Neural progenitor cell (in vitro differentiated cells): ENCODE measurements at regions not wholly inside any gene's neighbourhood (a gene's known extent, or its start where the extent isn't known, plus 50 kb on each side); places are given as distances from the start of the nearest gene placed in this dataset.

ENCODE experiments used
- DNase-seq: peaks from one replicate; pipeline ENCODE4 v3.0.0-alpha.2; 2016; ENCODE audit warnings: low spot score
- H2AFZ ChIP-seq: fragments of 200-600 bp; sonication (generic); replicated peaks from 2 replicates; pipeline ENCODE4 v1.6.1; 2016; ENCODE audit warnings: antibody characterized with exemption
- H3F3A ChIP-seq: fragments of 200-600 bp; sonication (generic); 2 replicates; pipeline ENCODE4 v1.6.1; 2016; ENCODE audit warnings: antibody characterized with exemption, low read depth
- H3K27ac ChIP-seq: fragments of 200-600 bp; sonication (generic); 2 replicates; pipeline ENCODE4 v1.5.1; 2016; ENCODE audit warnings: mild to moderate bottlenecking
- H3K27me3 ChIP-seq: fragments of 200-600 bp; sonication (generic); 2 replicates; pipeline ENCODE4 v1.6.1; 2016; ENCODE audit warnings: mild to moderate bottlenecking, moderate library complexity
- H3K36me3 ChIP-seq: fragments of 200-600 bp; sonication (generic); 2 replicates; pipeline ENCODE4 v1.5.1; 2016
- H3K4me1 ChIP-seq: fragments of 200-600 bp; sonication (generic); 2 replicates; pipeline ENCODE4 v1.6.1; 2016; ENCODE audit warnings: mixed run types
- H3K4me2 ChIP-seq: fragments of 200-600 bp; sonication (generic); 2 replicates; pipeline ENCODE4 v1.6.1; 2016
- H3K4me3 ChIP-seq: fragments of 200-600 bp; sonication (generic); 2 replicates; pipeline ENCODE4 v1.5.1; 2016
- H3K79me2 ChIP-seq: fragments of 200-600 bp; sonication (generic); 2 replicates; pipeline ENCODE4 v1.6.1; 2016; ENCODE audit warnings: low read depth
- H3K9ac ChIP-seq: fragments of 200-600 bp; sonication (generic); 2 replicates; pipeline ENCODE4 v1.6.1; 2016
- H3K9me3 ChIP-seq: fragments of 200-600 bp; sonication (generic); 2 replicates; pipeline ENCODE4 v1.5.1; 2016; ENCODE audit warnings: low read depth
- H4K20me1 ChIP-seq: fragments of 200-600 bp; sonication (generic); 2 replicates; pipeline ENCODE4 v1.6.1; 2016; ENCODE audit warnings: low read depth
- H3K27ac Mint-ChIP-seq: 3 replicates; pipeline ENCODE4 v1.8.0; 2021; ENCODE audit warnings: mixed read lengths
- H3K27me3 Mint-ChIP-seq: 2 replicates; pipeline ENCODE4 v1.8.0; 2022; ENCODE audit warnings: low read depth, mild to moderate bottlenecking, inconsistent platforms, moderate library complexity, mixed read lengths; ENCODE audit not compliant: insufficient read depth
- H3K36me3 Mint-ChIP-seq: 3 replicates; pipeline ENCODE4 v1.8.0; 2021; ENCODE audit warnings: mixed read lengths
- H3K4me1 Mint-ChIP-seq: 3 replicates; pipeline ENCODE4 v1.8.0; 2021; ENCODE audit warnings: mixed read lengths
- H3K4me3 Mint-ChIP-seq: 3 replicates; pipeline ENCODE4 v1.8.0; 2021; ENCODE audit warnings: mild to moderate bottlenecking, moderate library complexity, mixed read lengths
- H3K9me3 Mint-ChIP-seq: 3 replicates; pipeline ENCODE4 v1.8.0; 2020; ENCODE audit warnings: mixed read lengths
- CTCF ChIP-seq: fragments of 200-600 bp; sonication (generic); IDR thresholded peaks from 2 replicates; pipeline ENCODE4 v1.5.1; 2017; ENCODE audit warnings: antibody characterized with exemption, mild to moderate bottlenecking
- EZH2 ChIP-seq: fragments of 200-600 bp; sonication (generic); IDR thresholded peaks from 2 replicates; pipeline ENCODE4 v1.6.1; 2017; ENCODE audit warnings: antibody characterized with exemption, mild to moderate bottlenecking, moderate library complexity
- EZH2phosphoT487 ChIP-seq: fragments of 200-600 bp; sonication (generic); IDR thresholded peaks from 2 replicates; pipeline ENCODE4 v1.6.1; 2017; ENCODE audit warnings: antibody characterized with exemption

GRCh38 chr1:239025223-239025622, 361.1 kb upstream of the CHRM3 start:
- no peak overlapping the region for H3K4me3 Mint-ChIP-seq
- no peak overlapping the region for H3K4me3 ChIP-seq
- H3K27me3 ChIP-seq = no peaks in the 10 kb centered on the region
- peaks cover 2% of the 10 kb centered on the region for H3K27me3 Mint-ChIP-seq
- H3K9ac ChIP-seq = no peak overlapping the region
- no peaks in the 10 kb centered on the region for H3K9me3 Mint-ChIP-seq
- no peaks in the 10 kb centered on the region for H3K9me3 ChIP-seq
- TF ChIP-seq EZH2 (no peak), CTCF (no peak), EZH2phosphoT487 (no peak)
- H3K36me3 Mint-ChIP-seq = no peaks in the 10 kb centered on the region
- no peak for DNase-seq
- H3K4me1 Mint-ChIP-seq = no peaks in the 10 kb centered on the region
- no peaks in the 10 kb centered on the region for H3K4me1 ChIP-seq
- no peaks in the 10 kb centered on the region for H3K79me2 ChIP-seq
- no peak overlapping the region for H3K27ac Mint-ChIP-seq
- no peaks in the 10 kb centered on the region for H4K20me1 ChIP-seq
- no peak overlapping the region for H3K4me2 ChIP-seq
- no peak overlapping the region for H3K27ac ChIP-seq
- H3F3A ChIP-seq = no peaks in the 10 kb centered on the region
- no peaks in the 10 kb centered on the region for H3K36me3 ChIP-seq
- H2AFZ ChIP-seq = no peak overlapping the region

GRCh38 chr1:239023732-239024360, 362.5 kb upstream of the CHRM3 start:
- no peak for TF ChIP-seq EZH2
- no peak for TF ChIP-seq EZH2phosphoT487
- TF ChIP-seq CTCF = no peak

GRCh38 chr1:239016337-239016736, 370.0 kb upstream of the CHRM3 start:
- no peak overlapping the region for H3K27ac ChIP-seq
- TF ChIP-seq CTCF (no peak), EZH2phosphoT487 (no peak)
- no peak overlapping the region for H3K4me2 ChIP-seq
- H3K27ac Mint-ChIP-seq = no peak overlapping the region
- H4K20me1 ChIP-seq = no peaks in the 10 kb centered on the region
- no peaks in the 10 kb centered on the region for H3K27me3 ChIP-seq
- no peaks in the 10 kb centered on the region for H3K9me3 ChIP-seq
- H3K79me2 ChIP-seq = no peaks in the 10 kb centered on the region
- no peak overlapping the region for H3K4me3 ChIP-seq
- H3K4me3 Mint-ChIP-seq = no peak overlapping the region
- no peak overlapping the region for H3K9ac ChIP-seq
- no peaks in the 10 kb centered on the region for H3K36me3 ChIP-seq
- no peaks in the 10 kb centered on the region for H3K4me1 ChIP-seq
- DNase-seq = no peak
- H2AFZ ChIP-seq = no peak overlapping the region
- H3K9me3 Mint-ChIP-seq = no peaks in the 10 kb centered on the region
- H3K27me3 Mint-ChIP-seq = no peaks in the 10 kb centered on the region
- H3K36me3 Mint-ChIP-seq = no peaks in the 10 kb centered on the region
- H3F3A ChIP-seq = no peaks in the 10 kb centered on the region
- no peaks in the 10 kb centered on the region for H3K4me1 Mint-ChIP-seq

More at GRCh38 chr1:239023732-239024360, 362.5 kb upstream of the CHRM3 start:
- Histone ChIP-seq H3F3A (no peaks in the 10 kb centered on the region), H3K27me3 (no peaks in the 10 kb centered on the region), H3K9ac (no peak overlapping the region), H3K9me3 (no peaks in the 10 kb centered on the region), H3K79me2 (no peaks in the 10 kb centered on the region), H3K4me3 (no peak overlapping the region), H4K20me1 (no peaks in the 10 kb centered on the region), H3K27ac (no peak overlapping the region), H2AFZ (no peak overlapping the region), H3K4me1 (no peaks in the 10 kb centered on the region), H3K36me3 (no peaks in the 10 kb centered on the region), H3K4me2 (no peak overlapping the region)
- no peak for DNase-seq
- H3K27me3 Mint-ChIP-seq = peaks cover 2% of the 10 kb centered on the region
- no peaks in the 10 kb centered on the region for H3K36me3 Mint-ChIP-seq
- H3K4me1 Mint-ChIP-seq = no peaks in the 10 kb centered on the region
- H3K4me3 Mint-ChIP-seq = no peak overlapping the region
- no peak overlapping the region for H3K27ac Mint-ChIP-seq
- H3K9me3 Mint-ChIP-seq = no peaks in the 10 kb centered on the region
